ENCODE measurements at regions not wholly inside any gene's neighbourhood (a gene's known extent, or its start where the extent isn't known, plus 50 kb on each side); places are given as distances from the start of the nearest gene placed in this dataset.

DNA sequence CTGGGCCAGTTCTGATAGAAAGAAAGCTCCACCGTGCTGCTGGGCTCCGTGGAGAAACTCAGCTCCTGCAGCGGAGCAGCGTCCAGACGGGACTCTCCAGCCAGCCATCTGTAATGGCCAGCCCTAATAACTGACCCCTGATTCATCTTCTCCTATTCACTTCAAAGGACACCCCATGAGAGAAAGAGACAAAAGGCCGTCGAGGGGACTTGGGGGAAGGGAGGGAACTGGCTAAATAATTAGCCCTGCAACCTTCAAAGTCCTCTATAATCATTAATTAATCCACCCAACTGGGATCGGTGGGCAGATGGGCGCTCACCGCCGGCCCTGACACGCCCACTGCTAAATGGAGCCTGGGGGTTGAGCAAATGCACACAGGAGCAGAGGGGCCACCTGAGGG, 512.4 kb downstream of the CD83 start (continued):
- no peak for TF ChIP-seq ZNF280B (CRISPR knock-in tag; IDR thresholded peaks at IDR 0.05; ENCODE audit: borderline replicate concordance)

DNA sequence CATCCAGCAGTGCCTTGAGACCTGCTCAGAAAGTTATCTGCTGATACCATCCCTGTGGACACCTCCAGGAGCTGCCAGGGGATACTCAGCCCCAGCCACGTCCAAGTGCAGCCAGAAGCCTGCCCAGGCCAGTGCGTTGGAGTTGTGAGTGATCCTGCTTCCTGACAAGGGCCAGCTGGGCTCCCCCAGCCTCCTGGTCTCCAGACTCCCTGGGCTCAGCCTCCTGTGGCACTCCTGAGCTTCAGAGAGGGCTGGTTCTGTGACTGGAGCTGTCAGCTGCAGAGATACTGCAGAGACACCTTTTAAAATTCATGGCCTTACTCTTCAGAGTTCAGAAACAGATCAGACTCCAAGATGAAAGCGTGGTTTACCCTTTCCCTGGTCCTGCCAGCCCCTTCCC, 515.9 kb downstream of the CD83 start:
- Histone ChIP-seq H4K20me1 (ENCODE audit: insufficient read depth, low read length) (no peaks in the 10 kb centered on the region), H3K4me2 (ENCODE audit: low read depth, low read length) (no peak overlapping the region), H3K79me2 (ENCODE audit: insufficient read depth, low read length) (no peaks in the 10 kb centered on the region), H3K4me3 (replicated peaks in 1 of 3; ENCODE audit: insufficient read depth in 1 of 3, low read depth in 2 of 3, low read length in 3 of 3) (no peak overlapping the region), H3K27ac (ENCODE audit: extremely low read length, insufficient read depth, low read length) (no peak overlapping the region), H3K9ac (ENCODE audit: insufficient read depth, low read depth, low read length) (no peak overlapping the region), H3K4me1 (ENCODE audit: insufficient read depth, low read length) (no peaks in the 10 kb centered on the region), H2AFZ (ENCODE audit: low read length) (no peak overlapping the region), H3K9me3 (ENCODE audit: low read length) (no peaks in the 10 kb centered on the region), H3K36me3 (replicated peaks in 1 of 2; ENCODE audit: control insufficient read depth in 1 of 2, insufficient read depth in 2 of 2, low read length in 2 of 2) (no peaks in the 10 kb centered on the region), H3K27me3 (ENCODE audit: control insufficient read depth in 1 of 2, insufficient read depth in 2 of 2, low read length in 2 of 2) (no peaks in the 10 kb centered on the region)
- CTCF ChIA-PET (ENCODE audit: low intra/inter-chr PET ratio, low total read pairs), result no interaction called here
- intact Hi-C loops (cut with micrococcal nuclease; ENCODE audit: unreplicated experiment) (no loop called here), in situ Hi-C loops (cut with HindIII; ENCODE audit: extremely low pct_ligation_motif_present, low pct_unique_long_range_greater_than_20kb) (no loop called here)
- DNase-seq (ENCODE audit: low spot score), result no peak
- BruUV-seq (replicated peaks), result no TSS peak
- POLR2A ChIA-PET, result no interaction called here
- no peak for FAIRE-seq
- WGBS (ENCODE audit: low lambda C conversion rate), result 8% methylated on average over 1 of the region's 3 CpGs
- no peak; the same call in 2 of the 3 replicates for ATAC-seq
- TF ChIP-seq ARID2 (CRISPR knock-in tag; IDR thresholded peaks at IDR 0.05; ENCODE audit: borderline replicate concordance) (no peak), EED (CRISPR knock-in tag; IDR thresholded peaks at IDR 0.05) (no peak), ZNF660 (CRISPR knock-in tag; IDR thresholded peaks at IDR 0.05; ENCODE audit: borderline replicate concordance, low read depth) (no peak), ZBTB1 (CRISPR knock-in tag; IDR thresholded peaks at IDR 0.05; ENCODE audit: borderline replicate concordance) (no peak), ZNF7 (CRISPR knock-in tag; IDR thresholded peaks at IDR 0.05) (no peak)
- TF ChIP-seq, protein P1, sequence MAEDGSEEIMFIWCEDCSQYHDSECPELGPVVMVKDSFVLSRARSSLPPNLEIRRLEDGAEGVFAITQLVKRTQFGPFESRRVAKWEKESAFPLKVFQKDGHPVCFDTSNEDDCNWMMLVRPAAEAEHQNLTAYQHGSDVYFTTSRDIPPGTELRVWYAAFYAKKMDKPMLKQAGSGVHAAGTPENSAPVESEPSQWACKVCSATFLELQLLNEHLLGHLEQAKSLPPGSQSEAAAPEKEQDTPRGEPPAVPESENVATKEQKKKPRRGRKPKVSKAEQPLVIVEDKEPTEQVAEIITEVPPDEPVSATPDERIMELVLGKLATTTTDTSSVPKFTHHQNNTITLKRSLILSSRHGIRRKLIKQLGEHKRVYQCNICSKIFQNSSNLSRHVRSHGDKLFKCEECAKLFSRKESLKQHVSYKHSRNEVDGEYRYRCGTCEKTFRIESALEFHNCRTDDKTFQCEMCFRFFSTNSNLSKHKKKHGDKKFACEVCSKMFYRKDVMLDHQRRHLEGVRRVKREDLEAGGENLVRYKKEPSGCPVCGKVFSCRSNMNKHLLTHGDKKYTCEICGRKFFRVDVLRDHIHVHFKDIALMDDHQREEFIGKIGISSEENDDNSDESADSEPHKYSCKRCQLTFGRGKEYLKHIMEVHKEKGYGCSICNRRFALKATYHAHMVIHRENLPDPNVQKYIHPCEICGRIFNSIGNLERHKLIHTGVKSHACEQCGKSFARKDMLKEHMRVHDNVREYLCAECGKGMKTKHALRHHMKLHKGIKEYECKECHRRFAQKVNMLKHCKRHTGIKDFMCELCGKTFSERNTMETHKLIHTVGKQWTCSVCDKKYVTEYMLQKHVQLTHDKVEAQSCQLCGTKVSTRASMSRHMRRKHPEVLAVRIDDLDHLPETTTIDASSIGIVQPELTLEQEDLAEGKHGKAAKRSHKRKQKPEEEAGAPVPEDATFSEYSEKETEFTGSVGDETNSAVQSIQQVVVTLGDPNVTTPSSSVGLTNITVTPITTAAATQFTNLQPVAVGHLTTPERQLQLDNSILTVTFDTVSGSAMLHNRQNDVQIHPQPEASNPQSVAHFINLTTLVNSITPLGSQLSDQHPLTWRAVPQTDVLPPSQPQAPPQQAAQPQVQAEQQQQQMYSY (CRISPR knock-in tag; IDR thresholded peaks at IDR 0.05), result no peak

All from HepG2 (cell line).